ENCODE measurements at regions not wholly inside any gene's neighbourhood (a gene's known extent, or its start where the extent isn't known, plus 50 kb on each side); places are given as distances from the start of the nearest gene placed in this dataset.

- Histone ChIP-seq H3K36me3 (ENCODE audit: low read depth, missing control alignments) (no peaks in the 10 kb centered on the region), H3K4me1 (no peaks in the 10 kb centered on the region), H3K27me3 (no peaks in the 10 kb centered on the region), H3K4me3 (no peak overlapping the region), H3K9me3 (no peaks in the 10 kb centered on the region), H3K27ac (no peak overlapping the region)
- 94 to 95% methylated on average over 1 of the region's 1 CpG for WGBS, 2 donors
- no peak for DNase-seq
- TF ChIP-seq POLR2A (IDR thresholded peaks at IDR 0.05): no peak
- TF ChIP-seq, protein P1, sequence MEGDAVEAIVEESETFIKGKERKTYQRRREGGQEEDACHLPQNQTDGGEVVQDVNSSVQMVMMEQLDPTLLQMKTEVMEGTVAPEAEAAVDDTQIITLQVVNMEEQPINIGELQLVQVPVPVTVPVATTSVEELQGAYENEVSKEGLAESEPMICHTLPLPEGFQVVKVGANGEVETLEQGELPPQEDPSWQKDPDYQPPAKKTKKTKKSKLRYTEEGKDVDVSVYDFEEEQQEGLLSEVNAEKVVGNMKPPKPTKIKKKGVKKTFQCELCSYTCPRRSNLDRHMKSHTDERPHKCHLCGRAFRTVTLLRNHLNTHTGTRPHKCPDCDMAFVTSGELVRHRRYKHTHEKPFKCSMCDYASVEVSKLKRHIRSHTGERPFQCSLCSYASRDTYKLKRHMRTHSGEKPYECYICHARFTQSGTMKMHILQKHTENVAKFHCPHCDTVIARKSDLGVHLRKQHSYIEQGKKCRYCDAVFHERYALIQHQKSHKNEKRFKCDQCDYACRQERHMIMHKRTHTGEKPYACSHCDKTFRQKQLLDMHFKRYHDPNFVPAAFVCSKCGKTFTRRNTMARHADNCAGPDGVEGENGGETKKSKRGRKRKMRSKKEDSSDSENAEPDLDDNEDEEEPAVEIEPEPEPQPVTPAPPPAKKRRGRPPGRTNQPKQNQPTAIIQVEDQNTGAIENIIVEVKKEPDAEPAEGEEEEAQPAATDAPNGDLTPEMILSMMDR (IDR thresholded peaks at IDR 0.05): no peak
- intact Hi-C loops (cut with DNase I; ENCODE audit: low total_unique reads): no loop called here
These were observed 187.4 kb downstream of the TEX13C start for GRCh38 chrX:125507119-125507518.

DNA sequence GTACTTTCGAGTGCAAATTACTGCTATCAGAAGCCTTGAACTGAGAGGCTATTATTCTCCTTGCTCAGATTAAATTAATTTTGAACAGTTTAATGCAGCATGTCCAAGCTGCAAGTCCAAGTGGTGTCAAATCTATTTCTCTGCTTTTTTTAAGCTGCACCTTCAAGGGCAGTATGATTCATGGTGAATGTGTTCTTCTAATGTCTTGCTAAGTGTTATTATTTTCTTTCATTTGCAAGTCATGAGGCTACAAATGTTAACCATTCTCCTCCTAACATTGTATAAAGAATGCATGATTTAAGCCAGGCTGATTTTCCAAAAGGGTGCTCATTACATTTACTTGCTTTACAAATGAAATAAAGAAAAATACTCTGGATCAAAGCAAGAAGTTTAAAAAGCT is 200.4 kb downstream of the TEX13C start:
- Histone ChIP-seq H3K4me1 (no peaks in the 10 kb centered on the region), H3K27me3 (no peaks in the 10 kb centered on the region), H3K36me3 (ENCODE audit: low read depth, missing control alignments) (no peaks in the 10 kb centered on the region), H3K9me3 (no peaks in the 10 kb centered on the region), H3K4me3 (no peak overlapping the region), H3K27ac (no peak overlapping the region)
- TF ChIP-seq POLR2A (IDR thresholded peaks at IDR 0.05): no peak
- TF ChIP-seq, protein P1 (IDR thresholded peaks at IDR 0.05): no peak
- intact Hi-C loops (cut with DNase I; ENCODE audit: low total_unique reads): no loop called here
- no peak for DNase-seq
- 38 to 62% methylated on average over 1 of the region's 1 CpG for WGBS, 2 donors

DNA sequence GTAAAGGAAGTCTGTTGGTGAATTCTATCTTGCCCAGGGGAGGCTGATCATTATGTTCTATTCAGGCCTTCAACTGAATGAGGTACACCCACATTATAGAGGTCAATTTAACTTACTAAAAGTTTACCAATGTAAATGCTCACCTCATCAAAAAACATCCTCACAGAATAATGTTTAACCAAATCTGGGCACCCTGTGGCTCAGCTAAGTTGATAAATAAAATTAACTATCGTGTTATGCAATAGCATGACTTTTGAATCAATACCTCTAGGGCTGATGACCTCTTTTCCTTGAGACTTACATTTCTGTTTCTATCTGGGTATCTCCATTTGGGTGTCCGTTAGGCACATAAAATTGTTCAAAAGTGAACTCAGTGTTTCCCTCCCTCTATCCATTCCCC is 203.1 kb downstream of the TEX13C start:
- no peaks in the 10 kb centered on the region for H3K36me3 ChIP-seq (ENCODE audit: low read depth, missing control alignments)
- intact Hi-C loops (cut with DNase I; ENCODE audit: low total_unique reads): no loop called here
- no peak overlapping the region for H3K4me3 ChIP-seq
- H3K9me3 ChIP-seq: no peaks in the 10 kb centered on the region
- H3K27ac ChIP-seq: no peak overlapping the region
- H3K27me3 ChIP-seq: no peaks in the 10 kb centered on the region
- no peaks in the 10 kb centered on the region for H3K4me1 ChIP-seq
- TF ChIP-seq, protein P1 (IDR thresholded peaks at IDR 0.05): no peak
- no peak for TF ChIP-seq POLR2A (IDR thresholded peaks at IDR 0.05)
- 39 to 50% methylated on average over 2 of the region's 2 CpGs for WGBS, 2 donors
- DNase-seq: no peak

- DNase-seq: no peak
- WGBS, 2 donors: 86 to 100% methylated on average over 1 to 2 of the region's 2 CpGs
- no peak overlapping the region for H3K4me3 ChIP-seq
- no peak overlapping the region for H3K27ac ChIP-seq
- no peaks in the 10 kb centered on the region for H3K4me1 ChIP-seq
- no peaks in the 10 kb centered on the region for H3K9me3 ChIP-seq
- no peaks in the 10 kb centered on the region for H3K36me3 ChIP-seq (ENCODE audit: low read depth, missing control alignments)
- no peak for TF ChIP-seq POLR2A (IDR thresholded peaks at IDR 0.05)
- TF ChIP-seq, protein P1 (IDR thresholded peaks at IDR 0.05): no peak
- no peaks in the 10 kb centered on the region for H3K27me3 ChIP-seq
- intact Hi-C loops (cut with DNase I; ENCODE audit: low total_unique reads): no loop called here
These were observed 212.9 kb downstream of the TEX13C start for GRCh38 chrX:125532411-125533089.

DNA sequence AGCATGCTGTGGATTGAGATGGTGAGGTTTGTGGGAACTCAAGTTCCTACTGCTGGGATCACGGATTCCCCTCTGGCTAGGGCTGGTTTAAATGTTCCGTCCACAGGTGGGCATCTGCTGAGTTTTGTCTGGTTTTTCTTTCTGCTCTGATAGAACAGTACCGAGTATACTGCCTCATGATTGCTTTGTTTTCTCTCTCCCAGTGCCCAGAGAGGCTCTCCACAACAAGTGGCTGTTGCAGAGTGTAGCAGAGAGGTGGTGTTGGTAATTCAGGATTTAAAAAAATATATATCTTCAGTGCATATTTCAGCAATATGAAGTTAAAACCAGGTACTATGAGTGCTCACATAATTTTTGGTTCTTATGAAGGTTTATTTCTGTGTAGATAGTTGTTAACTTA is 213.7 kb downstream of the TEX13C start:
- intact Hi-C loops (cut with DNase I; ENCODE audit: low total_unique reads): no loop called here
- no peaks in the 10 kb centered on the region for H3K4me1 ChIP-seq
- no peaks in the 10 kb centered on the region for H3K27me3 ChIP-seq
- H3K27ac ChIP-seq: no peak overlapping the region
- no peak overlapping the region for H3K4me3 ChIP-seq
- no peaks in the 10 kb centered on the region for H3K9me3 ChIP-seq
- 91 to 92% methylated on average over 3 of the region's 3 CpGs for WGBS, 2 donors
- no peak for DNase-seq
- H3K36me3 ChIP-seq (ENCODE audit: low read depth, missing control alignments): no peaks in the 10 kb centered on the region
- TF ChIP-seq, protein P1 (IDR thresholded peaks at IDR 0.05): no peak
- TF ChIP-seq POLR2A (IDR thresholded peaks at IDR 0.05): no peak
